ENCODE measurements at regions not wholly inside any gene's neighbourhood (a gene's known extent, or its start where the extent isn't known, plus 50 kb on each side); places are given as distances from the start of the nearest gene placed in this dataset.

DNA sequence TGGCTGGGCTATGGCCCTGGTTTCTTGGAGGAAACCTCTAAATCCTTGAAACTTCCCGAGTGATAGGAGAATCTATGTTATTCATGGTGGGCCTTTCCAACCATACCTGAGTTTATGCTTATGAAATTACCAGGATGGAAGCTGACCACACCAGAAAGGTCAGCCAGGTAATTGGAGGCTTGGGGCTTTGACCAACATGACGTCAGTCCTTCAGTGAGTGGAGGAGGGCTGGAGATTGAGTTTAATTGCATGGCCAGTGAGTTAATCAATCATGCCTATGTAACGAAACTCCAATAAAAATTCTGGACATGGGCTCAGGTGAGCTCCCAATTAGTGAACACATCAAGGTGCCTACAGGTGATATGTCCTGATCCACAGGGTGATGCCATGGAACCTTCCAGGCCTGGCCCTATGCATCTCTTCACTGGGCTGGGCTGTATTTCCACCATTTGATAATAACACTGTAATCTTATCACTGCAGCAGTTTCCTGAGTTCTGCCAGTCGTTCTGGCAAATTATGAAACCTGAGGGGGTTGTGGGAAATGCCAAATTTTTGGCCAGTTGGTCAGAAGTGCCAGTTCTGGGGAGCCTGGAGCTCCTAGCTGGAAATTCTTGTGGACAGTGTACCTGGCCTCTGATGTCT, 106.5 kb downstream of the CDH26 start:
- DNase-seq: no peak

DNA sequence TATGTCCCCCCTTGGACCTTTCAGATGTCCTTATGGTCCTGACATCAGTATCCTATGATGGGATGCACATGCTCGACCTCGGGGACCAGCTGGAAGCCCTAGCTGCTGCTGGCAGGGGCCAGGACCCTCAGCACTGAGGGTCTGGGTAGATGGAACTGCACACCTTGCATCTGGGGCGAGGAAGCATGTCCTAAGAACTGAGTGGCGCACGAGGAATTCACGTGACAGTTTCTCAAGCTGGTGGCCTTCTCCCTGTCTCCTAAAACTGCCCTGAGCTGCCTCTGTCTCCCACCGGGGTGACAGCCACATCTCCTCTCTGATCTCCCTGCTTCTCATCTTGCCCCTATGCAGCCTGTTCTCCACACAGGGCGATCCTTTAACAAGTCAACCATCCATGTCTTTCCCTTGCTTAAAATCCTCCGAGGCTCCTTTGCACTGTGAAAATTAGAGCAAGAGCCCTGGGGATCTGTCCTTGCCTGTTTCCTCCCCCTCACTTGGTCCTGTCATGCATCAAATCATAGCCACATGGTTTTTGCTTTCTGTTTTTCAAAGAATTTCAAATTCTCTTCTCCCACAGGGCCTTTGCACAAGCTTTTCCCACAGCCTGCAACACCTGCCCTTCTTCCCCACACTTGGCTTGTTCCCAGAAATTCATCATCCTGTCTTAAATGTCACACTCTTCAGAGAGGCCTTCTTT, 107.7 kb downstream of the CDH26 start:
- no peak for DNase-seq

DNA sequence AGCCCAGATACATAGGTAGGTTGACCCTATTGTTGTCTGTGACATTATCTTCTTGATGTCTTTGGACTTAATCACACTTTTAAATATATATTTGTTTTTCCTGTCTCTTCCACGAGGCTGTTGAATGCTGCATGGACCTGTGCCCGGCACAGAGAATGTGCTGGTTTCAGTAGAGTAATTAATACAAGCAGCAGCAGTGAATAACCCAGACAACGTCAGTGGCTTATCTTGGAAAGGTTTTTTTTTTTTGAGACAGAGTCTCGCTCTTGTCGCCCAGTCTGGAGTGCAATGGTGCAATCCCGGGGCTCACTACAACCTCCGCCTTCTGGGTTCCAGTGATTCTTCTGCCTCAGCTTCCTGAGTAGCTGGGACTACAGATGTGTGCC, 108.2 kb downstream of the CDH26 start:
- DNase-seq: no peak

GRCh38 chr20:60068509-60068908, 110.3 kb downstream of the CDH26 start:
- no peak for DNase-seq

DNA sequence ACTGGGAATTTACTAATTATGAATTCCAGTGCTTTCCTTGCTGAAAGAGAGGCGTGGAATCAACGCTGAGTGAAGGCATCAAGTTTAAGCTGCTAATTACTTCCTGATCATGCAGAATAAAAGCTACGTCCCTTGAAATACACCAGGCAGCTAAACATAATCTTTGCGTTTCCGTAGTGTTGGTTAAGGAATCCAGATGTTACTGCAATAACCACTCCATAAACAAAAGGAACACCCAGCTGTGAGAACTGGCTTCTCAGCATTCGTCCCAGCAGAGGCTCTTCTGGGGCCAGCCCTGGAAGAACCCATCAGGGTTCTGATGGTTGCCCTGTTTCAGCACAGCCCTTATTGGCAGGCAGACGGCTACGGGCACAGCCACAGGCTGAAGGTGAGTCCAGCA, 111.4 kb downstream of the CDH26 start:
- no peak for DNase-seq

- DNase-seq: no peak
Observed at GRCh38 chr20:60070791-60071190, 112.6 kb downstream of the CDH26 start.

DNA sequence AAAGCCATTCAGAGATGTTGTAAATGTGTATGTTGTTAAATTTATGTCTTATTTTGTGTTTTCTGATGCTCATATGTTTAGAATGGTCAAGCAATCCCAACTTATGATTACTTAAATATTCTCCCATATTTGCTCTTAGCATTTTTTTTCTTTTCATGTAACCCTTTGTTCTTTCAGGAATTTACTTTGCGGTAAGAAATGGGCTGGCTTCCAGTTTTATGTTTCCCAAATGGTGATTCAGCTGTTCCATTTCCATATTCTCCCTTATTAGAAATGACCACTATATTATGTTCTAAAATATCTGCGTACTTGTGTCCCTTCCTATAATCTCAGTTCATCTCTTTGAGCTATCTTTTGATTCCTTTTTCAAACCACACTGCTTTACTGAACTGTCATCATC, 113.7 kb downstream of the CDH26 start:
- DNase-seq: no peak

- DNase-seq: no peak
Observed at GRCh38 chr20:60073086-60073485, 114.9 kb downstream of the CDH26 start.

GRCh38 chr20:60073504-60073903, 115.3 kb downstream of the CDH26 start:
- DNase-seq: no peak

- DNase-seq: no peak
Observed at GRCh38 chr20:60074276-60074675, 116.1 kb downstream of the CDH26 start.

DNA sequence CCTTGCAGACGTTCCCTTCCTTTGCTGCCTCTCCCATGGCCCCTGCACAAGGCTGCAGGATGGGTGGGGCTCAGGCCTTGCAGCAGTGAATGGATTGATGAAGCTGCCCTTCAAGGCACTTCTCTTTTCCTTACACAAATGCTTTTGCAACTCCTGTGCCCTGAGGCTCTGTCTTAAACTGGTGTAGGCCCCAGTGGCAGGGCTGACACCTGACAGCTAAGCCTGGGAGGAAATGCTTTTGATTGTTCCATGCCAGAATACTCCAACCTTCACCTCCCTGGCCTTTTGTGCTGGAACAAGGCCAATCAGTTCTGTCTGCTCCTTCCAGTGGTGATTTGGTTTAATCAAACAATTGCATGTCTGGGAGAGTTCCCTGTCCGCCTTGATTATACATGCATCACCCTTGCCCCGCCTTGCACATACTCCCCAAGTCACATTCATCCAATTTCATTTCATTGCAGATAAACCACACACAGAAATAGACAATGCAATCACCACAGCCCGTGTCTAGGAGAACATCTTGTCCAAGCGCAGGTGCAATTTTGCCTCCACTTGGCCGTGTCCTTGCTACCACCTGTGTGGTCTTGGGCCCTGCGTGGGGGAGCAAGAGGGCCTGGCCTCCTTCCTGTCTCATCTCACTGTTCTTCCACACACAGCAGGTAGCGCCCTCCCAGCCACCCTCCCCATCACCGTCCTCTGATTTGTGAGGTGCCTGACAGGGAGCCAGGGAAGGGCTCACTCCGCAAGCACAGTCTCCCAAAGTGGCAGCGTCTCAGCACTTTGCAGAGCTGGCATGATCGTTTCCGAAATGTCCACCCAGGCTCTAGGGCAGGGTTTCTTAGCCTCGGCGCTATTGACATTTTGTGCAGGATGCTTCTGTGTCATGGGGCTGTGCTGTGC, 120.4 kb downstream of the CDH26 start:
- no peak for DNase-seq

DNA sequence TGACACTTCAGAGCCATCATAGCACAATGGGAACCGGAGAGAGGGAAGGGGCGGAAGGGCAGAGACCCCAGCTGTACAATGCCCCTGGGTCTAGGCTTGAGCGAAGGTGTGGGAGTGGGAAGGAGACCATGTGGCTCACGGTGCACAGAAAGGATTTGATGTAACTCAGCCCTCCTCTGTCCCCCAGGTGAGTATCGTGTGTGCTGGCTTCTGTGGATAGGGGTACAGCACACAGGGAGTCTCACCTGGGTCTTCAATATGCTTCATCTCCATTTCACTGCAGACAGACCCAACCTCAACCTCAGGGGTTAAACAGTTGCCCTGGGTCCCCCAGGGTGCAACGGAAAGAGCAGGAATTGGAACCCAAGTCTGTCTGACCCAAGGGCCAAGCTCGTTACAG, 122.2 kb downstream of the CDH26 start:
- DNase-seq: no peak

DNA sequence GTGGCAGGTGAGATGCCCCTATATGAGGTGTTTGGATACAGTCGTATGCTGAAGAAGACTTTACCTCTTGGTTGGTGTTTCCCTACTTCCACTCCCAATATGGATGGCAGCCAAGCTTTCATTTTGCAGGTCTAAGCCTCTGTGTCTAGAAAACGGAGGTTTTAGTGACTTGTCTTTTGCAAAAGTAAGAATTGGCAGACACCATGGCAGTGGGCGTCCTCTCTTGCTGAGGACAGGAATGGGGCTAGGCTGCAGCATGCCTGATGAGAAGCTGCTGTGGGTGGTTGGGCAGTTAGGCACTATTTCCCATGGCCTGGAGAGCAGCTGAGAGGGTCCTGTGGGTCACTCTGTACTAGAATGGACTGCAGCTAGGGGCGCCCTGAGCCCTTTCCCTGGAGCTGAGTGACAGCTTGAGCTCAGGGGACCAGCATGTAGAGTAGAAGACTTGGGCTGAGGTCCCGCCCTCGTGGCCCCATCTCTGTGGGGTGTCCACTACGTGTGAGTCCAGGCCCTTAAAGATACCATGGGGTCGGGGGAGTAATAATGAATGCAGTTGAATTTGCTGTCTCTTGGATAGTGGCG, 127.4 kb downstream of the CDH26 start:
- DNase-seq: no peak

DNA sequence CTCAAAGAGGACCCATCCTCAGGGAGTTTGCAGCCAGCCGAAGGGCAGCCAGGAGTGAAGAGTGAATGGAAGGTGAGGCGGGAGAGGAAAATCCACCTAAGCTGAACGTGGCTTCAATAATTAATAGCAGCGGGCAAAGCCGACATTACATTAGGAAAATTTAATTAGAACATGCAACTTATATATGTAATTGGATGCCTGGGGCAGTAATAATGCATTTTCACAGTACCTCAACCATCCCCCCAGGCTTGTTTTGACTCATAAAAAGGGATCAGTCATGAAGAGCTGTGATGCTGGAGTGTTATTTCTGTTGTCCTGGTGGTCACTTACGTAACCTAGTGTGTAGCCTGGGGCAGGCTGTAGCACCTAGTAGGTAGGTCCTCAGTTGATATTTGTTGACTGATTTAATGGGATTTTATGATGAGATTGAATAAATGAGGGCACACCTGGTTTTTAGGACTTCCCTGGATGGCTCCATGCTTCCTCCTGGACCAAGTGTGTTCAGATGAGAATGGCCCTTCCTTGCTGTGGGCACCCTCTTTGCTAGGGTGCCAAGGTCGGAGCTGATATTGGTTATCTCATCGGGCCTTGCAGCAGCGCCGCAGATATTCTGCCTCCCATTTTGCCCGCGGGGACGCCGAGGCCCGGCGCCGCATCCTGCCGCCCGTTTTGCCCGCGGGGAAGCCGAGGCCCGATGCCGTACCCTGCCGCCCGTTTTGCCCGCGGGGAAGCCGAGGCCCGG, 128.8 kb downstream of the CDH26 start:
- no peak for DNase-seq

GRCh38 chr20:60087563-60088105, 129.4 kb downstream of the CDH26 start:
- DNase-seq: no peak

GRCh38 chr20:60088236-60088635, 130.0 kb downstream of the CDH26 start:
- no peak for DNase-seq

DNA sequence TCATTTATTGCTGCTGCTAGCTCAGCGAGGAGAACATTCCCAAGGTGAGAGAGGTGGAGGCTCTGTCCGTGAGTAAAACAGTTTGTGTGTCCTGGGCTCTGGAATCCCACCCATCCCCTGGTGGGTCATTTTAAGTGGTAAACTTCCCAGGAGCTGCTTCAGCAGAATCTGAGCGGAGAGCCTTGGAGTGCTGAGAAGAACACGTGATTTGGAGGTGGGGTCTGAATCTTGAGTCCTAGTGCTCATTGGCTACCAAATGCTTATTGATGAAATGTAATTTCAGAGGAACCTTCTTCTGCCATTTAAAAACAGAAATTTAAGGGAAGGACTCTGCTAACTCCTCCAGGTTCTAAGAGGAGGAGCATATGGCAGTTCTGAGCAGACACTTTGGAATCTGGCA, 132.4 kb downstream of the CDH26 start:
- DNase-seq: no peak

DNA sequence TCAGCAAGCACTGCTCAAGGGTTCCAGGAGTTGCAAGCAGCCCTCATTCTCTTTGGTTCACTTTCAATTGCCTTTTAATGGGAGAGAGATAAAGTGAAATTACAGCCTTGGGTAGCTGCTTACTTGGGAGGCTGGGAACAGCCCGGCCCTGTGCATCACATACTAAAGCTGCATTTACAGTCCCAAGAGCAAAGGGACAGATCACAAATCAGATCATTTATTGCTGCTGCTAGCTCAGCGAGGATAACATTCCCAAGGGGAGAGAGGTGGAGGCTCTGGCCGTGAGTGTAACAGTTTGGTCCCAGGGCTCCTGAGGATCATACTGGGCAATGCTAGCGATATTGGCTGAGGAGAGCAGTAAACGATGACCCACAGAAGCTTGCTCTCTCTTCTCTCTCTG, 133.1 kb downstream of the CDH26 start:
- DNase-seq: no peak

GRCh38 chr20:60091861-60092260, 133.6 kb downstream of the CDH26 start:
- no peak for DNase-seq

GRCh38 chr20:60092729-60093128, 134.5 kb downstream of the CDH26 start:
- no peak for DNase-seq

GRCh38 chr20:60095456-60095855, 137.2 kb downstream of the CDH26 start:
- no peak for DNase-seq

DNA sequence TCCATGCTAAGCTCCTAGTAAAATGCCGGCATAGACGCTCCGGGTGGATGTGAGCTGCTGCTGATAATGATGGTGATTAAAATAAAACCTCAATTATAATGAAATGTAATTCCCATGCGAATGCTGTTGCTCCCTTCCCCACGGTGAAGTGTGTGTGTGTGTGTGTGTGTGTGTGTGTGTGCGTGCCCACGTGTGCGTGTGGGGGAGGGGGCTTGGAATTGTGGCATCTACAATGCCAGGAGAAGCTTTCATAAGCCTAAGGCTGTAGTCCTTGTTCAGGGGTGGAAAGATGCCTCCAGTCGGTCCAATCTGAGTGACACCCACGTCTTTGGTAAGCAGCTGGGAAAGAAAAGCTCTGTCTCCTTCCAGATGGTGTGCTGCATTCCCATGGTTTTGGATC, 137.9 kb downstream of the CDH26 start:
- DNase-seq: no peak

GRCh38 chr20:60097285-60097684, 139.1 kb downstream of the CDH26 start:
- no peak for DNase-seq
